MM.1S (cell line): ENCODE measurements at regions not wholly inside any gene's neighbourhood (a gene's known extent, or its start where the extent isn't known, plus 50 kb on each side); places are given as distances from the start of the nearest gene placed in this dataset.

Experiments used
- CTCF ChIP-seq: fragments of 300-600 bp; sonication (generic); IDR thresholded peaks from 2 replicates; pipeline ENCODE4 v1.5.1; 2016; ENCODE audit warnings: antibody characterized with exemption, low read length, mixed read lengths
- EZH2 ChIP-seq: fragments of 300-600 bp; sonication (generic); optimal IDR thresholded peaks from 2 replicates; pipeline ENCODE3; 2017; ENCODE audit warnings: low read depth, mild to moderate bottlenecking, antibody characterized with exemption, low read length, mixed read lengths
- EZH2phosphoT487 ChIP-seq: fragments of 300-600 bp; sonication (generic); IDR thresholded peaks from 2 replicates; pipeline ENCODE4 v1.6.1; 2018; ENCODE audit warnings: antibody characterized with exemption, low read length

GRCh38 chr4:38192516-38192915 is 232.3 kb downstream of the PTTG2 start:
- no peak for TF ChIP-seq EZH2
- TF ChIP-seq CTCF: no peak
- no peak for TF ChIP-seq EZH2phosphoT487
